HepG2 (cell line): ENCODE measurements at regions not wholly inside any gene's neighbourhood (a gene's known extent, or its start where the extent isn't known, plus 50 kb on each side); places are given as distances from the start of the nearest gene placed in this dataset.

ENCODE experiments used
- ATAC-seq: fragments of 200-7000 bp; cut with Tn5 transposase; 3 replicates; pipeline ENCODE4 v1.9.1; 2020; ENCODE audit warnings: mild to moderate bottlenecking, moderate library complexity
- BruUV-seq: library from RNA; stranded (reverse); fragments of 400-500 nt; replicated peaks from 2 replicates; lab custom pipeline; 2021; lab: Mats Ljungman, UMichigan
- CTCF ChIA-PET: fragments of 300-600 bp; formaldehyde crosslinking; extraction: SDS; loops from one replicate; lab custom pipeline; 2021; ENCODE audit warnings: low total read pairs, inconsistent platforms, low intra/inter-chr PET ratio; lab: Yijun Ruan, JAX
- POLR2A ChIA-PET: fragments of 350-600 bp; sonication (Branson Sonifier 250); formaldehyde crosslinking; loops from one replicate; lab custom pipeline; 2020; ENCODE audit warnings: antibody characterized with exemption, inconsistent platforms; lab: Yijun Ruan, JAX
- DNase-seq: peaks from one replicate; pipeline ENCODE4 v3.0.0-alpha.2; 2015; ENCODE audit warnings: low spot score
- FAIRE-seq: peaks from 3 replicates; lab custom pipeline; 2011; peaks lifted over from hg19 to GRCh38; lab: Jason Lieb, UNC
- H2AFZ ChIP-seq: one replicate; pipeline ENCODE4 v1.6.1; 2011; ENCODE audit warnings: low read length, inconsistent platforms
- H3K27ac ChIP-seq: fragments of 300-600 bp; 3 replicates; pipeline ENCODE4 v1.8.0; 2011; ENCODE audit warnings: mixed run types, mild to moderate bottlenecking, mixed read lengths, low read length, inconsistent platforms; ENCODE audit not compliant: insufficient read depth; ENCODE audit errors: extremely low read length
- H3K27me3 ChIP-seq, 2 experiments: fragments of 200-600 bp in 1 of 2; 2 replicates in 1 of 2; 3 replicates in 1 of 2; pipeline versions ENCODE4 v1.6.0 to v1.8.0; 2011; ENCODE audit warnings: low read length in 2 of 2, mild to moderate bottlenecking in 2 of 2, moderate library complexity in 2 of 2, inconsistent platforms in 1 of 2; ENCODE audit not compliant: insufficient read depth in 2 of 2, control insufficient read depth in 1 of 2
- H3K36me3 ChIP-seq, 2 experiments: fragments of 200-600 bp in 1 of 2; replicated peaks in 1 of 2; 2 replicates in 1 of 2; 3 replicates in 1 of 2; pipeline versions ENCODE4 v1.5.1 to v1.8.0; 2011; ENCODE audit warnings: low read length in 2 of 2, inconsistent platforms in 1 of 2; ENCODE audit not compliant: insufficient read depth in 2 of 2, control insufficient read depth in 1 of 2
- H3K4me1 ChIP-seq: 2 replicates; pipeline ENCODE4 v1.5.1; 2012; ENCODE audit warnings: low read length, inconsistent platforms; ENCODE audit not compliant: insufficient read depth
- H3K4me2 ChIP-seq: 2 replicates; pipeline ENCODE4 v1.6.0; 2011; ENCODE audit warnings: low read depth, low read length, inconsistent platforms
- H3K4me3 ChIP-seq, 3 experiments: fragments of 200-600 bp in 1 of 3; sonication (generic), shearing (Covaris generic) in 1 of 3; replicated peaks in 1 of 3; 2 replicates each; pipeline ENCODE4 v1.5.1; 2011 to 2016; ENCODE audit warnings: low read length in 3 of 3, inconsistent platforms in 2 of 3, low read depth in 2 of 3, mild to moderate bottlenecking in 2 of 3, control low read depth in 1 of 3, mixed read lengths in 1 of 3; ENCODE audit not compliant: insufficient read depth in 1 of 3
- H3K79me2 ChIP-seq: one replicate; pipeline ENCODE4 v1.6.1; 2011; ENCODE audit warnings: low read length, inconsistent platforms; ENCODE audit not compliant: insufficient read depth
- H3K9ac ChIP-seq: 2 replicates; pipeline ENCODE4 v1.6.0; 2011; ENCODE audit warnings: mild to moderate bottlenecking, low read depth, low read length, inconsistent platforms; ENCODE audit not compliant: insufficient read depth
- H3K9me3 ChIP-seq: 2 replicates; pipeline ENCODE4 v1.5.1; 2012; ENCODE audit warnings: mild to moderate bottlenecking, low read length
- H4K20me1 ChIP-seq: 2 replicates; pipeline ENCODE4 v1.6.0; 2011; ENCODE audit warnings: inconsistent platforms, mild to moderate bottlenecking, low read length, moderate library complexity; ENCODE audit not compliant: insufficient read depth
- ELK4 ChIP-seq: sonication (generic); formaldehyde crosslinking; IDR thresholded peaks from 2 replicates; pipeline ENCODE4 v1.9.0; 2021; ENCODE audit warnings: missing genetic modification reagents, borderline replicate concordance
- KIAA2018 ChIP-seq: sonication (generic); formaldehyde crosslinking; IDR thresholded peaks from 2 replicates; pipeline ENCODE4 v1.5.0; 2020; ENCODE audit warnings: mild to moderate bottlenecking, missing genetic modification reagents, borderline replicate concordance
- KLF11 ChIP-seq: IDR thresholded peaks from 2 replicates; pipeline ENCODE4 v1.6.1; 2016; ENCODE audit warnings: missing compliant biosample characterization
- ZMYM3 ChIP-seq: sonication (generic); formaldehyde crosslinking; IDR thresholded peaks from 2 replicates; pipeline ENCODE4 v1.5.1; 2020; ENCODE audit warnings: mild to moderate bottlenecking, missing genetic modification reagents
- ZNF414 ChIP-seq: sonication (generic); formaldehyde crosslinking; IDR thresholded peaks from 2 replicates; pipeline ENCODE4 v1.5.0; 2020; ENCODE audit warnings: missing genetic modification reagents
- WGBS: methylation state at CpG from one replicate; pipeline ENCODE4 v1.1.6; 2017; ENCODE audit warnings: low lambda C conversion rate; 5-methylcytosine and 5-hydroxymethylcytosine counted together
- in situ Hi-C: cut with HindIII; loops from 2 replicates; pipeline ENCODE4 v1.10.0; 2017; ENCODE audit warnings: low pct_unique_long_range_greater_than_20kb; ENCODE audit not compliant: extremely low pct_ligation_motif_present
- intact Hi-C: fragments of 100-400 bp; cut with micrococcal nuclease; formaldehyde crosslinking; loops from one replicate; pipeline ENCODE4 v1.10.0; 2022; ENCODE audit not compliant: unreplicated experiment

GRCh38 chr12:91899056-91899455, 246.6 kb downstream of the BTG1 start (continued):
- TF ChIP-seq KIAA2018: no peak
- TF ChIP-seq, all 625 proteins: peak for 0

- ChIA-PET POLR2A (no interaction called here), CTCF (no interaction called here)
- Histone ChIP-seq H4K20me1 (no peaks in the 10 kb centered on the region), H3K27me3 (no peaks in the 10 kb centered on the region), H3K4me2 (no peak overlapping the region), H3K27ac (no peak overlapping the region), H2AFZ (no peak overlapping the region), H3K4me1 (no peaks in the 10 kb centered on the region), H3K9me3 (no peaks in the 10 kb centered on the region), H3K36me3 (no peaks in the 10 kb centered on the region), H3K9ac (no peak overlapping the region), H3K79me2 (no peaks in the 10 kb centered on the region)
- BruUV-seq: no TSS peak
- in situ Hi-C loops: no loop called here
- no peak for FAIRE-seq
- WGBS: 15% methylated on average over 5 of the region's 5 CpGs
- no peak for DNase-seq
- TF ChIP-seq KLF11 (CRISPR knock-in tag) (no peak), ELK4 (CRISPR knock-in tag) (no peak), ZMYM3 (CRISPR knock-in tag) (no peak), ZNF414 (no peak)
- TF ChIP-seq, all 625 proteins: peak for 0
- intact Hi-C loops: no loop called here
- H3K4me3 ChIP-seq: no peak overlapping the region
- no peak for ATAC-seq
These were observed 248.6 kb downstream of the BTG1 start for GRCh38 chr12:91897025-91897515.
